GM10248 (cell line): ENCODE measurements at regions not wholly inside any gene's neighbourhood (a gene's known extent, or its start where the extent isn't known, plus 50 kb on each side); places are given as distances from the start of the nearest gene placed in this dataset.

ENCODE experiments used
- CTCF ChIA-PET: fragments of 300-600 bp; sonication (Branson Sonifier 250); formaldehyde crosslinking; extraction: SDS; loops from one replicate; lab custom pipeline; 2021; ENCODE audit warnings: antibody characterized with exemption; lab: Yijun Ruan, JAX
- POLR2A ChIA-PET: fragments of 350-650 bp; sonication (Branson Sonifier 250); formaldehyde crosslinking; extraction: SDS; loops from one replicate; lab custom pipeline; 2020; ENCODE audit warnings: antibody characterized with exemption; lab: Yijun Ruan, JAX
- DNase-seq: peaks from one replicate; pipeline ENCODE4 v3.0.0; 2012; ENCODE audit errors: extremely low spot score
- CTCF ChIP-seq: IDR thresholded peaks from 2 replicates; pipeline ENCODE4 v1.5.1; 2012; ENCODE audit warnings: mild to moderate bottlenecking, low read depth; ENCODE audit errors: extremely low read depth, missing control alignments, control extremely low read depth

- TF ChIP-seq CTCF, result no peak
- no peak for DNase-seq
- ChIA-PET CTCF (interaction anchor here (1.2 kb wide), 1 partner anchor 10 kb away, joined by 3 read pairs; no protein-coding TSS in a partner anchor), POLR2A (no interaction called here)
These were observed 145.6 kb upstream of the TMCO5A start for GRCh38 chr15:37788767-37789396.

GRCh38 chr15:37789397-37789786, 145.0 kb upstream of the TMCO5A start:
- POLR2A ChIA-PET, result no interaction called here
- CTCF ChIA-PET, result no interaction called here
- no peak for DNase-seq
- no peak for TF ChIP-seq CTCF

GRCh38 chr15:37789881-37790280, 144.6 kb upstream of the TMCO5A start:
- ChIA-PET CTCF (no interaction called here), POLR2A (no interaction called here)
- DNase-seq, result no peak
- no peak for TF ChIP-seq CTCF

GRCh38 chr15:37791693-37792092, 142.7 kb upstream of the TMCO5A start:
- POLR2A ChIA-PET, result no interaction called here
- no peak for TF ChIP-seq CTCF
- DNase-seq, result no peak
- CTCF ChIA-PET, result interaction anchor here (0.9 kb wide), 1 partner anchor 33 kb away, joined by 3 read pairs; no protein-coding TSS in a partner anchor

GRCh38 chr15:37792351-37792750, 142.1 kb upstream of the TMCO5A start:
- ChIA-PET CTCF (interaction anchor here (0.9 kb wide), 1 partner anchor 32 kb away, joined by 3 read pairs; no protein-coding TSS in a partner anchor), POLR2A (no interaction called here)
- no peak for TF ChIP-seq CTCF
- no peak for DNase-seq

- no peak for TF ChIP-seq CTCF
- no peak for DNase-seq
- CTCF ChIA-PET, result no interaction called here
- POLR2A ChIA-PET, result no interaction called here
These were observed 140.6 kb upstream of the TMCO5A start for GRCh38 chr15:37793851-37794250.
